ENCODE measurements at regions not wholly inside any gene's neighbourhood (a gene's known extent, or its start where the extent isn't known, plus 50 kb on each side); places are given as distances from the start of the nearest gene placed in this dataset.

- Histone ChIP-seq H3K36me3 (ENCODE audit: low read depth, low read length) (no peaks in the 10 kb centered on the region; the same call in 1 of the 2 replicates), H3K79me2 (ENCODE audit: low read length) (no peaks in the 10 kb centered on the region), H3K27ac (ENCODE audit: low read length) (peak overlapping the region; percentile 18; the same call in 1 of the 2 replicates), H4K20me1 (ENCODE audit: low read length) (no peaks in the 10 kb centered on the region), H3K9me3 (ENCODE audit: low read length) (peaks cover 5% of the 10 kb centered on the region; the same call in 1 of the 2 replicates), H3K4me2 (ENCODE audit: low read length) (peak overlapping the region; percentile 35), H3F3A (ENCODE audit: low read length, unreplicated experiment) (no peaks in the 10 kb centered on the region), H3K4me1 (ENCODE audit: insufficient read depth, low read length) (peaks cover 19% of the 10 kb centered on the region), H3K27me3 (ENCODE audit: low read length) (no peaks in the 10 kb centered on the region), H2AFZ (ENCODE audit: low read length) (no peak overlapping the region), H3K9ac (ENCODE audit: low read length) (no peak overlapping the region), H3K4me3 (ENCODE audit: low read length) (no peak overlapping the region), H3K9me2 (replicated peaks; ENCODE audit: low read length) (no peaks in the 10 kb centered on the region)
- POLR2A ChIA-PET (ENCODE audit: unreplicated experiment): interaction anchor here (0.6 kb wide), 1 partner anchor 271 kb away, joined by 3 read pairs; no protein-coding TSS in a partner anchor
- intact Hi-C loops (cut with micrococcal nuclease): no loop called here
- ATAC-seq: no peak; the same call in 1 of the 2 replicates
- TF ChIP-seq EZH2phosphoT487 (IDR thresholded peaks at IDR 0.05; ENCODE audit: borderline replicate concordance, low read length) (no peak), EZH2 (IDR thresholded peaks at IDR 0.05; ENCODE audit: low read length, unreplicated experiment) (no peak)
- TF ChIP-seq, protein P1, sequence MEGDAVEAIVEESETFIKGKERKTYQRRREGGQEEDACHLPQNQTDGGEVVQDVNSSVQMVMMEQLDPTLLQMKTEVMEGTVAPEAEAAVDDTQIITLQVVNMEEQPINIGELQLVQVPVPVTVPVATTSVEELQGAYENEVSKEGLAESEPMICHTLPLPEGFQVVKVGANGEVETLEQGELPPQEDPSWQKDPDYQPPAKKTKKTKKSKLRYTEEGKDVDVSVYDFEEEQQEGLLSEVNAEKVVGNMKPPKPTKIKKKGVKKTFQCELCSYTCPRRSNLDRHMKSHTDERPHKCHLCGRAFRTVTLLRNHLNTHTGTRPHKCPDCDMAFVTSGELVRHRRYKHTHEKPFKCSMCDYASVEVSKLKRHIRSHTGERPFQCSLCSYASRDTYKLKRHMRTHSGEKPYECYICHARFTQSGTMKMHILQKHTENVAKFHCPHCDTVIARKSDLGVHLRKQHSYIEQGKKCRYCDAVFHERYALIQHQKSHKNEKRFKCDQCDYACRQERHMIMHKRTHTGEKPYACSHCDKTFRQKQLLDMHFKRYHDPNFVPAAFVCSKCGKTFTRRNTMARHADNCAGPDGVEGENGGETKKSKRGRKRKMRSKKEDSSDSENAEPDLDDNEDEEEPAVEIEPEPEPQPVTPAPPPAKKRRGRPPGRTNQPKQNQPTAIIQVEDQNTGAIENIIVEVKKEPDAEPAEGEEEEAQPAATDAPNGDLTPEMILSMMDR (conservative IDR thresholded peaks at IDR 0.05; ENCODE audit: low read depth, low read length): no peak
- BruUV-seq (replicated peaks): no TSS peak
- CTCF ChIA-PET: interaction anchor here (1.1 kb wide), 1 partner anchor 85 kb away, joined by 3 read pairs; no protein-coding TSS in a partner anchor
- DNase-seq: no peak
These were observed 88.5 kb upstream of the HMCN1 start for GRCh38 chr1:185645686-185646085.

DNA sequence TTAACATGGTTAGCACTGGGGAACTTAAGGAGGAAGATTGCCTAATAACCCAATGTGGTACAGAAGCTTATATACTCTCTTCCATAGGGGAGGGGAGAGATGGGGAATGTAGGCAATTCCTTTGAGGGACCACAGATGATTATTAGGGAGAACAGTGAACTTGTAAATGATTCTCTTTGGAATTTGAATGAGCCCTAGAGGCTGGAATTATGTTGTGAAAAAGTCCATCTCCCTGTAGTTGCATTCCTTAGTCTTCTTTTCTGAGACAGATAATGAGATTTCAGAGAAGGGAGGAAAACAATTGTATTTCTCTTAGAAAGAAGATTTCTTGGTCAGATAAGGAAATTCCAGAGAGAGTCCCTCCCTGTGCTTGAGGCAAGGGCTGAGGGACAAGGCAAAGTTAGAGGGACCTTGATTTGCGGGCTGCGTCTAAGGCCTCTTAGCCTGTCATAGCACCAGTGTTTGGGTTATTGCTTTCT is 89.0 kb upstream of the HMCN1 start:
- H3K27ac ChIP-seq (ENCODE audit: low read length): no peak overlapping the region
- POLR2A ChIA-PET (ENCODE audit: unreplicated experiment): no interaction called here
- H3K4me1 ChIP-seq (ENCODE audit: insufficient read depth, low read length): peaks cover 19% of the 10 kb centered on the region
- no peak overlapping the region for H3K4me2 ChIP-seq (ENCODE audit: low read length)
- no peaks in the 10 kb centered on the region for H3K79me2 ChIP-seq (ENCODE audit: low read length)
- CTCF ChIA-PET: interaction anchor here (1.1 kb wide), 1 partner anchor 85 kb away, joined by 3 read pairs; no protein-coding TSS in a partner anchor
- H3K36me3 ChIP-seq (ENCODE audit: low read depth, low read length): no peaks in the 10 kb centered on the region; the same call in 1 of the 2 replicates
- TF ChIP-seq EZH2phosphoT487 (IDR thresholded peaks at IDR 0.05; ENCODE audit: borderline replicate concordance, low read length): no peak
- TF ChIP-seq, protein P1 (conservative IDR thresholded peaks at IDR 0.05; ENCODE audit: low read depth, low read length): no peak
- no peak for TF ChIP-seq EZH2 (IDR thresholded peaks at IDR 0.05; ENCODE audit: low read length, unreplicated experiment)
- ATAC-seq (no peak), DNase-seq (no peak)
- no TSS peak for BruUV-seq (replicated peaks)
- no peak overlapping the region for H3K4me3 ChIP-seq (ENCODE audit: low read length)
- no peaks in the 10 kb centered on the region for H4K20me1 ChIP-seq (ENCODE audit: low read length)
- H3K9ac ChIP-seq (ENCODE audit: low read length): no peak overlapping the region
- no peak overlapping the region for H2AFZ ChIP-seq (ENCODE audit: low read length)
- H3K9me2 ChIP-seq (replicated peaks; ENCODE audit: low read length): no peaks in the 10 kb centered on the region
- H3K9me3 ChIP-seq (ENCODE audit: low read length): peaks cover 5% of the 10 kb centered on the region; the same call in 1 of the 2 replicates
- no peaks in the 10 kb centered on the region for H3F3A ChIP-seq (ENCODE audit: low read length, unreplicated experiment)
- intact Hi-C loops (cut with micrococcal nuclease): no loop called here
- H3K27me3 ChIP-seq (ENCODE audit: low read length): no peaks in the 10 kb centered on the region

DNA sequence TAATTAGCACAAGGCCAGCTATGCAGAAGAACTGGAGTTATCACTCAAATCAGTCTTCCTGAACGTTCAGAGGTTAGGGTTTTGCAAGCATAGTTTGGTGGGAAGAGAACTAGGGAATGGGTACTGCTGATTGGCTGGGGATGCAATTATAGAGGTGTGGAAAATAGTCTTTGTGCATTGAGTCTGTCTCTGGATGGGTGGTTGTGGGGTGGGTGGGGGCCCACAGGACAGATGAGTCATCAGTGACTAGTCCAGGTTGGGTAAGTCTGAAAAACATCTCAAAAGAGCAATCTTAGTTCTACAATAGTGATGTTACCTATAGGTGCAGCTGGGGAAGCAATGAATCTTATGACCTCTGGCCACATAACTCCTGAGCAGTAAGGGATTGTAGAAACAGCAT is 89.7 kb upstream of the HMCN1 start:
- Histone ChIP-seq H3K4me1 (ENCODE audit: insufficient read depth, low read length) (peaks cover 19% of the 10 kb centered on the region), H3K27ac (ENCODE audit: low read length) (no peak overlapping the region), H2AFZ (ENCODE audit: low read length) (no peak overlapping the region), H3K27me3 (ENCODE audit: low read length) (no peaks in the 10 kb centered on the region), H3K9me3 (ENCODE audit: low read length) (peaks cover 5% of the 10 kb centered on the region; the same call in 1 of the 2 replicates), H3F3A (ENCODE audit: low read length, unreplicated experiment) (no peaks in the 10 kb centered on the region), H3K4me2 (ENCODE audit: low read length) (no peak overlapping the region), H4K20me1 (ENCODE audit: low read length) (no peaks in the 10 kb centered on the region), H3K9ac (ENCODE audit: low read length) (no peak overlapping the region), H3K36me3 (ENCODE audit: low read depth, low read length) (no peaks in the 10 kb centered on the region; the same call in 1 of the 2 replicates), H3K4me3 (ENCODE audit: low read length) (no peak overlapping the region), H3K9me2 (replicated peaks; ENCODE audit: low read length) (no peaks in the 10 kb centered on the region), H3K79me2 (ENCODE audit: low read length) (no peaks in the 10 kb centered on the region)
- ATAC-seq (no peak), DNase-seq (peak; percentile 19)
- intact Hi-C loops (cut with micrococcal nuclease): no loop called here
- CTCF ChIA-PET: no interaction called here
- TF ChIP-seq EZH2phosphoT487 (IDR thresholded peaks at IDR 0.05; ENCODE audit: borderline replicate concordance, low read length) (no peak), EZH2 (IDR thresholded peaks at IDR 0.05; ENCODE audit: low read length, unreplicated experiment) (no peak)
- TF ChIP-seq, protein P1 (conservative IDR thresholded peaks at IDR 0.05; ENCODE audit: low read depth, low read length): no peak
- BruUV-seq (replicated peaks): no TSS peak
- POLR2A ChIA-PET (ENCODE audit: unreplicated experiment): no interaction called here

Measured in PC-3 (cell line).